HG03520 (cell line): ENCODE measurements at regions not wholly inside any gene's neighbourhood (a gene's known extent, or its start where the extent isn't known, plus 50 kb on each side); places are given as distances from the start of the nearest gene placed in this dataset.

Source experiments
- ATAC-seq: cut with Tn5 transposase; IDR thresholded peaks from one replicate; pipeline ENCODE4 v1.9.1; 2021; ENCODE audit warnings: mild to moderate bottlenecking, moderate library complexity; ENCODE audit not compliant: unreplicated experiment

DNA sequence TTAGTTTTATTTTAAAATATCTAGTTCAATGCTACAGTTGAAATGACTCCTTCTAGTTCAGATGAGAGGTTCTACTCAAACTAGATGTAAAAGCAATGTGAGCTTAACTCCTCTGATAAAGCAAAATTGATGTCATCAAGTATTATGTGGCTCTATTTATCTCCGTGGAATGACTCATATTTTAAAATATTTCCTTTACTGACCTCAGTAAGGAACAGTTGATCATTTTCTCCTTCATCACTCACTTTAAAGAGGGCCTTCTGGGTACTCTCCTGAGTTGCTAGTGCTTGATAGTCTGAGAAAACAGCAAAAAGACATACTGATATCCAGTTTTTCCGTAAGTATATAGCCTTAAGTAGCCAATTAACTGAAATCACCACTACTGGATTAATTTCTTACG, 1099.3 kb downstream of the ROBO2 start:
- ATAC-seq, result no peak

DNA sequence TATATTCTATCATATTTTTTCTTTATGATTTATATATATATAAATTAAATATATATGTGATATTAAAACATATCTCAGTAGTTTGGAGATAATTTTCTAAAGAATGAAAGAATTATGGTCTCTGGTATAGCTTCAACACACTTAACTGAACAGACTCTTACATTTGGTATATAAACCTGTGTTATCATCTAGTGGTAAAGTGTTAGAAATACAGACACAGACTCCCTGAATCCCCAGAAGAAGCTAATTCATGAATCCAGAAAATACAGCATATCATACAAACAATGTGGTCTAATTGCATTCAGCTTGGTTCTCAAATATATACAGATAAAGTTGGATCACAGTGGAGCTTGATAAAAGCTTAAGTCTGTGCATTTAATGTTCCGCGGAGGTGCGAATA, 1100.4 kb downstream of the ROBO2 start:
- no peak for ATAC-seq

DNA sequence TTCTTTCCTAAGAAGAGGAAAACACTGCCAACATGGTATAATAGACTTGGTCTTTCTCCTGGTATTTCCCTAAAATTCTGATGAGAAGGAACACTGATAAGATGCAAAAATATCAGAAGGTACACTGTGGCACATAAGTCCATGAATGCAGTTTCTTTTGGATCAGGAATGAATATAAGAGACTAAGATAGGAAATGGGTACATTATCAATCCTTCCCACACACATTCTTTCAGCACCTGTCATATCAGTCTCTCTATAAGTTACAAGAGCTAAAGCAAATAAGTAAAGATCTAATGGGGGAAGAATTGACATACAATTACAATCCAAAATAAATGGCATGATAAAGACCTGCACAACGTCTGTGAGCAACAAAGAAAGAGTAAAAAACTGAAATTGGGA, 1101.0 kb downstream of the ROBO2 start:
- no peak for ATAC-seq

DNA sequence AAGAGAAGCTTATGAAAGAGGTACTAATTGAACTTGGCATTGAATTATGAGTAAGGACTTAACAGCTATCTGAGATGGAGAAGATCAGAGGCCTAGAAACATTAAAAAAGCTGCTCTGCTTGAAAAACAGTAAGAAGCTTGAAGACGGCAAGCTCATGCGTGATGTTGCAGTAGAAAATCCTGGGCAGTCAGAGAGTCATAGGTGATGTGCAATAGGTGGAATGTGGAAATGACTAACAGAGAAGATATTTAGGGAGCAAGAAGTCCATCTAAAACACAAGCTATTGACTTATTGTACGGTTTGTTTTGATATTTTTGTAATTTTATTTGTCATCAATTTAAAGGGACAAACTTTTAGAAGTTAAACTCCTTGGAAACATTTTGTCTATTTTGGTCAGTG, 1101.4 kb downstream of the ROBO2 start:
- ATAC-seq, result no peak

DNA sequence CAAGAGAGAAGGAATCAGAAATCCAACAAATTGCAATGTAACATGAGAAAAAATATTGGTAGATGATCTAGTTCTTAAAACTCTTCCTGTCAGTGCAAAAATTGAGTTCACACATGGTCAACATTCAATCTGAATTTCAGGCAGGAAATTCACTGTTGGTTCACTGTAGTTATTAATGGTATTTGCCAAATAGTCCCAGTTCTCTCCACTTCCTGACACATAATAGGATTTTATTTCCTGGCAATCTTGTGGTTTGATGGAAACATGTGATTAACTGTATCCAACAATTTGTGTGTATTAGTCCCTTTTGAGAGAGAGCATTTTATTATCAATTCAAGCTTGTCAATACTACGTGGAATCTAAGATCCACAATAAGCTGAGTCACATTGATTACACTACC, 1103.1 kb downstream of the ROBO2 start:
- ATAC-seq, result no peak

DNA sequence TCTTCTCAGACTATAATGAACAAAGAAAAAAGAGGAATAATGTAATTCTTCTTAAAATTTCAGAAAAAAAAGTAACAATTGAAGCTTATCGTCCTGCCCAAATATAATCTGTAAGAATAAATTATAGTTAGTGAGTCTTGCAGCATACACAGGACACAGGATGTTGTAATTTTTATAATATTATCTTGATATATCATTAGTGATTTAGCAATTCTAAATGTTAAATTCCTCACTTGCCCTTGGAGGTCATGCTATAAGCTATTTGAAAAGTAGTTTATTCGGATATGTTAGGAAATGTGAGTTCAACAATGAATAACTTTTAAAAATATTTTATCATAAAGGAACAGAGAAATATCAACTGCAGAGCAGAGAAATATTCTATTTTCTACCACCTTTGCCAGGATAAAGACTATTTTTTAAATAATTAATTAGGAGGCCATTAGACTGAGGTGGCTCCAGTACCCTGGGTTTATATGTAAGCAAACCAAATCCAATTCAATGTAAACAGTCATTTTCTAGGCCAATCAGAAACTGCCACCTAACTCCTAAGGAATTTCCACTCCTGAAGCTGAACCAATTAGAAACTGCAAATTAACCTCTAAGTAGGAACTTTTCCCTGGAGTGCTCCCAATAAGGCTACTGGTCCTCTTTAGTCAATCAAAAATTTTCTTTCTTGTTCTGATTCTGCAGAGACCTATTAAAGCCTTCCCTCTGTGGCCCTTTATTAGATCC, 1109.3 kb downstream of the ROBO2 start:
- ATAC-seq, result no peak

DNA sequence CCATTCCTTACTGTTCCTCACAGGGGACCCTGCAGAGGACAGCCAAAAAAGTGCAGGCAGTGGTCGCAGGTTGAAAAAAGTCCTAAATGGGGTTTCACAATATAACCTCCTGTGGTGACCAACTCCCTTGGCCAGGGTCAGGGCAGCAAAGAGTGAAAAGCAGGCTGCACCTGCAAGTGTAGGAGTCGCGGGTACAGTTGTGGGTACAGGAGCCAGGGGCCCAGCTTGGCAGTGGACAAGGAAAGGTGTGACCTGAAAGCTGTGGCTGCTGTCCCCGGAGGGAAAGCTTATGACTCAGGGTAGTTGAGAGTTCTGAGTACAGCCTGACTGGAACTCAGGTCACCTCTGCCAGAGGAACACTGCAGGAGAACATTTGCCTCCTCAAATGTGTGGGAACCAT, 1114.1 kb downstream of the ROBO2 start:
- ATAC-seq, result no peak

DNA sequence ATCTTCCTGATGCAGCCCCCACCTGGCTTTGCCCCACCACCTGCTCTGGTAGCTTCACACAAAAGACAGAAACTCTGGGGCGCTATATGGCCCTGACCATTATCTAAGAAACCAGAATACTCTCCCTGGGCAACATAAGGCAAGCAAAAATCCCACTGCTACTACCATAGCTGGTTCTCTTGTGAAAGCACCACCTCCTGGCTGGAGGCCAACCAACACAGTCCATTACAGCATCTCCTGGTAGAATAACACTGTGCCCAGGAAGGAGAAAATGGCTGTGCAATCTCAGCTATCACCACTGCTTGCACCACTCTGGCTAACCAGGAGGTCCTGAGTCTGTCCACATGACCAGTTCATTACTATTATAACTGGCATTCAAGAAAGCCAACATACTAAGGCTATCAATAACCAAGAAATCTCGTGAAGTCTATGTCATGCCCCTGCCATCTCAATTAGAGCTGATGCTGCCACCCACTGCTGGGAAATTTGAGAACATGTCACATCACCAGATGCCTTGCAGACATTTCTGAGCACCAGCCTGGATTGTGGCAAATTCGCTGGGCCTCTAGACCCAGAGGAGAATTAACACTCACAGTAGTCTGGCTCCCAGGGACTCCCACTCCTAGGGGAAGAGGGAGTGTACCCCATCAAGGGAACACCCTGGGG, 1114.8 kb downstream of the ROBO2 start:
- no peak for ATAC-seq

DNA sequence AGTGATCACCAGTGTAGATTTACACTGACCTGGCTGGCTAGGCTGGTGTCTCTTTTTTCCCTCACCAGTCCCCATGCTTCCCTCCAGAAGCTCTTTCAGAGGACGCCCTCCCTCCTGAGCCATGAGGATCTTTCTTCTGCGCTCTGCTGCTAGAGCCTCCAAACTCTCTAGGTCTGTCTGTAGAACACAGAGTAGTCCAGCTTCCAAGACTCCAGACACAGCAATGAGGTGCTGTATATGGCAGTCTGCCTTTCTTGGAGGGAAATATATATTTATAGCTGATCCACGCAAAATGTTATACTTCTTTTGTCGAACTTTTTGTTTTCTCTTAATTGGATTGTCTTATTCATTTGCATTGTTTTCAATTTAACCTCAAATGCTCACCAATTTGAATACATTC, 1121.8 kb downstream of the ROBO2 start:
- ATAC-seq, result no peak

DNA sequence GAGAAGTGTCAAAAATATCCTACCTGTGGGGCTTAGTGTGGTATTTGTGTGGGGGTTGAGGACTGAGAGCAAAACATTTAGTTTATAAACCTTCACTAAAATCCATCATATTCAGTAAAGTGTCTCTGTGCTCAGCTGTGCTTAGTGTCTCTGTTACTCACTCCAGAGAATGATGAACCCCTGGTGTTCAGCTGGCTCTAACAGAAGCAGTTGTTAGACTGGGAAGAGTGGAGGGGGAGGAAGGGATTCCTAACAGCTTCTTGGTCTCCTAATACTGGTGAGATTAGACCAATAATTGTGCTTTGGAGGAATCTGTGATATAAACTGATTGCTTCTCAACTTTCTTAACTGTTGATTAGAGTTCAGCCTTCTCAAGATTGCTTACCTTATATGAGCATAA, 1123.5 kb downstream of the ROBO2 start:
- ATAC-seq, result no peak

DNA sequence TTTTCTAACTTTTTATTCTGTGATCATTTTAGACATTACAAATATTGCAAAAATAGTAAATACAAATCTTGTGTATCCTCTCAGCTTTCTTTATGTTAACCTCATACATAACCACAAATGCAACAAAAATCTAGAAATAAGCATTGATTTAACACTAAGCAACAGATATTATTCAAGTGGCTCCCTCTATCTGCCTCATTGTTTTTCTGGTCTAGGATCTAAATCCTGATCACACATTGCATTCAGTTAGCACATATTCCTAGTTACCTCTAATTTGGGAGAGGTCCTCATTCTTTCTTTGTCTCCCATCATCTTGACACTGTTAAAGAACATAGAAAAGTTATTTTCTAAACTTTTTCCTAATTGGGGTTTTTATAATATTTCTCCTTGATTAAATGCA, 1126.0 kb downstream of the ROBO2 start:
- ATAC-seq, result no peak

DNA sequence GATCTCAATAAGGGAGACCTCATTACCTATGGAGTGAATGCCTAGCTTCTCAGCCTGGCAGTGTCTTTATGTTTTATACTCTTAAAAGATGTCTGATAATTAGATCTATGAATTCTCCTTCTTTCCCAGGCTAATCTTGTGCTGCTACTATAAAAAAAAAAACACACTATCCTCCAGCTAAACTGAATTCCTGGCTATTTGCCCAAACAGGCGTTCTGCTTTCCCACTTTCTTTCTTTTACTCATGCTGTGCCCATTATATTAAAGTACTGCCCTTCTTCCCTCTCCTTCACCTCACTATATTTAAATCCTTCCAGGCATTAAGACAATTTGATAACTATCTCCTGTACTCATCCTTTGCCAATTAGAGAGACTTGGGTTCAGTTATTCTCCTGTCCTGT, 1134.9 kb downstream of the ROBO2 start:
- ATAC-seq, result no peak

DNA sequence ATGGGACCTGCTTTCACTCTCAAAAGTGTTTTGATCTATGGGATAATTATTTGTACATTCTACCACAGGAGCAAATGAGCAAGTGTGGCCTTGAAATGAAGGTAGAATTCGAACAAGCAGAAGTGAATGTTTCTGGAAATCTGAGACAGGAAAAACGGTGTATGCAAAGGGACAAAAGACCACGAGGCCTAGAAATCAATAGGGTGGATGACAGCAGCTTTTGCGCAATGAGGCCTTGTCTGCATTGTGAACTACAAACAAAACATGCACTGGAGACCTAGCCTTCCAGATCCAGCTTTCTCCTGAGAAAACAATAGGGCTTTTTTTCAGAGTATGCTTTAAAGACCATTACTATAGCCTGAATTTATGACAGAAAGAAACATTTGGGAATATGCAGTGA, 1137.0 kb downstream of the ROBO2 start:
- no peak for ATAC-seq

DNA sequence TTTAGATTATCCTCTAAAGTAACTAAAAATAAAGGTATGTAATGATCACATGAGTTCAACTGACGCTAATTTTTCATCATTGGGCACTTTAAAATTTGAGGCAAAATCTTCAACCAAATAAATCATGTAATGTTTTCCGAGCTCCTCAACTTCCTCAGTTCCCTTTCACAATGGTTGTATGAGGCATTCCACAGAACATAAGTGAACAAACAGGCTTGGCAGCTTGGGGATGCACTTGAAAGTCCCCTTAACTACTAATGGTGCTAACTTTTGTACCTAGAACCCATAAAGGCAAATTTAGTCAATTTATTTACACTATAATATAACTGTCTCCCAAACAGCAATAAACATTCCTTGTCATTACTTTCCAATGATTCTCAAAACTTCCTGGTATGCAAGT, 1137.9 kb downstream of the ROBO2 start:
- no peak for ATAC-seq

DNA sequence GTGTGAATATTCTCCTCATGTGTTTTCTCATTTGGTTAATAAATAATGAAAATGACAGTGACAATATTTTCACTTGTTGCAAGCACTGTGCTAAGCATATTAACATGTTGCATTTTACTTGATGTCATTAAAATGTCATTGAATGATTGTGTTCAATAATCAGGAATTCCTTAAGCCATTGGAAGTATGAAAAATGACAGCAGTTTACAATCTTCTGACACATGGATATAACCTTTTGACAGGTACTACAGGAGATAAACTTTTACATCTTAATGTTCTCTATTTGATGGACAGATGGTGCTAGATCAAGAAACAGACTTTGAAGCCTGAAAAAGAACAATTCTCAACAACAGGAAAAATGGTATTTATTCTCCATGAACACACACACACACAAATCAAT, 1138.3 kb downstream of the ROBO2 start:
- ATAC-seq, result no peak

DNA sequence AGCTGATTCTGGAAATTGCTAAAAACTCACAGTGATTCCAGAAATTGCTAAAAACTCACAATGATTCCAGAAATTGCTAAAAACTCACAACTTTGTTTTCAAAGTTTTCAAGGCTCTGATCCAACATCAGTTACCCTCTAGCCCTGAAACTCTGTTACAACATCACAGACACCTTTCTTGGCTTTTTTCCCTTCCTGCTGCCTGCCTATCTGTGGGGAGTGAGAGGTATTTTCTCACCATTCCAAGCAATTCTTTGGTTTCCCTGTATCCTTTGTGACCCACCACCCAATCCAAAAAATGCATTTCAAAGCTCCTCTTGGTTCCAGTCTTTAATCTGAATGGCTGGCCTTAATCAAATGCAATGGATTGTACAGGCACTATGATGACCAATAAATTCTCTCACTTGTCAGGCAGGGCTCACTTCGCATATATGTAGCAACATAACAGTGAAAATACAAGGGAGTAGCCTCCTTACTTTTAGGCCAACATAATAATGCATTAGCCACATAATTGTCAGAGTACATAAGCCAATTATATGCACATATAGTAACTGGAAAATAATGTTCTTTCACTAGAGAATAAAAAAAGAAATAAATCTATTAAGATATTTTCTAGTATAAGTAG, 1139.0 kb downstream of the ROBO2 start:
- ATAC-seq, result no peak

DNA sequence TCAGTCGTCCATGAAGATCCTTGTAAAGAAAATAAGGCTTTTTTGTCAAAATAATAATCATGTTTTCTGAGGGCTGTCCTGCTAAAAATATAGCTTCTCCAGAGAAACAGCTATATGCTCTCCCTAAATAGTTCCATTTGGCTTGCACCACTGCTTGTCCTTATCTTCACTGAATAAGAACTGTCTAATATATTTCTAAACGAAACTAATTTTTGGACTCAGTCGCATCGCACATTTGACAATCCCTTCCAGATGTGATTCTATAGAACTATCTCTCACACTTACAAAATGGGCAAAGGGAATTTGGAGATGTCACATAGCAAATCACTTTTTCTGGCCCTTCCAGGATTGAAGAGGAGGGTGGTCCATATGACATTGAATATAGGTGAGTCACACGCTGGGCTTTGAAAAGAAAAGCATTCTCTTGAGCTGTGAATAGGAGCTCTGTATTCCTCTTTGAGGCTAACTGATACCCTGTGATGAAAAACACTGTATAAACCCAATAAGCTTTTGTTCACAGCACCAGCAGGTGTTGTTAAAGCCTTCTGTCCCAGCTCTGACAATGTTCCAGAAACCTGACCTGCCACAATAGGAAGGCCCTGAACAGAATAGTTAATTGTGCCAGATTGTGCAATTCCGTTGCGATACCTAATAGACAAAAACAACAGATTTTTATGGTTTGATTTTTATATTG, 1144.2 kb downstream of the ROBO2 start:
- ATAC-seq, result no peak

DNA sequence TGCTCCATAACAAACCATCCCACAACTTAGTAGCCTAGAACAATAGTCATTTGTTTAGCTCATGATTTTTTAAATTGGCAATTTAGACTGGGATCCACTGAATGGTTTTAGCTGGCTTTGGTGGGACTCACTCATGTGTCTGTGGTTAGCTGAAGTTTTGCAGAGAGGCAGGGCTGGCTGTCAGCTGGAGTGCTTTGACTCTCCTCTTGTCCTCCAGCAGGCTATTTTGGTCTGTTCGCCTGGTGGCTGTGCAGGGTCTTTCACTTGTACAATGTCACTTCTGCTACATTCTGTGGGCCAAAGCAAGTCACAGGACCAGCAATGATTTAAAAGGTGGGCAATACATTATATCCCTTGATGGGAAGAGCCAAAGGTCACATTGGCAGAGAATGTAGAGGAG, 1146.5 kb downstream of the ROBO2 start:
- ATAC-seq, result no peak

DNA sequence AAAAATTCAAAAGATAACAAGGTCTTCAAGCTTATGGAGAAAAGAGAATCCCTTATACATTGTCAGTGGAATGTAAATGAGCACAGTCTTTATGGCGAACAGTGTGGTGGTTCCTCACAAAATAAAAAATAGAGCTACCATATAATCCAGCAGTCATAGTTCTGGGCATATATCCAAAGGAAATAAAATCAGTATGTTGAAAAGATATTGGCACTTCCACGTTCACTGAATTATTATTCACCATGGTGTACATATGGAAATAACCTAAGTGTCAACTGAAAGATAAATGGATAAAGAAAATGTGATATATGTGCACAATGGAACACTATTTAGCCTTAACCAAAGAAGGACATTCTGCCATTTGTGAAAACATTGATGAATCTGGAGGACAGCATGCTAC, 1161.2 kb downstream of the ROBO2 start:
- no peak for ATAC-seq

DNA sequence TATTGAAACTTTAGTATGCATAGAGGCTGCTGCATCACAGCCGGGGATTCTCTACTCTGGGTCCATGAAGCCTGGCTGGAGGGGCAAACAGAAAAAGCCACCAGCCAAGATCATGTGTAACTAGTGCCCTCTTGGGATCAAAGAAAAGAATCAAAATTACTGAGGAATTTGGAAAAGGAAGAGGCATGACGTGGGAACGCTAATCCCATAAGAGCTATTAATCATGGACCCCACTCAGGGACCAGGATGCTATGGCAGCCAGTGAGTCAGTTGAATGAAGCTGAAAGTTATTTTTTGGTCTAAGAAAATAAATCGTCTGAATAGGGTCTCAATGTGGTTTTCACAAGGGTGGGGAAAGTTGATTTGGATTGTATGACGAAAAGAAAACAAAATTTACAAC, 1165.1 kb downstream of the ROBO2 start:
- no peak for ATAC-seq

DNA sequence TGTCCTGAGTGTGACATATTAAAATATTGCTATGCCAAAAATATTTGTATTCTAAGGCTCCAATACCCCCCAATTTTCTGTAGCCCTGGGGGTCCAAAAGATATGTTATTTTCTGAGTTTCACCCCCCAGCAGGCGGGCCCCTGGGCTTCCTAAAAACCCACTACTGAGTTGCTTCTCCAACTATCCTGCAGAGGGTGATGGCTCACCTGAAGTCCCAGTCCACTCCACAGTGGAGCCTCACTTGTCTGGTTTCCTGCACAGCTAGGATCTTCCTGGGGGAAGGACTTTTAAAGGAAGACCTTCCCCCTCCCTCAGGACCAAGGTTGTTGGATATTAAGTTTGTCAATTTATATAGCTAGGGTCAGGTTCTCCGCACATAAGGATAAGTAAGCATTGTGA, 1181.4 kb downstream of the ROBO2 start:
- no peak for ATAC-seq

DNA sequence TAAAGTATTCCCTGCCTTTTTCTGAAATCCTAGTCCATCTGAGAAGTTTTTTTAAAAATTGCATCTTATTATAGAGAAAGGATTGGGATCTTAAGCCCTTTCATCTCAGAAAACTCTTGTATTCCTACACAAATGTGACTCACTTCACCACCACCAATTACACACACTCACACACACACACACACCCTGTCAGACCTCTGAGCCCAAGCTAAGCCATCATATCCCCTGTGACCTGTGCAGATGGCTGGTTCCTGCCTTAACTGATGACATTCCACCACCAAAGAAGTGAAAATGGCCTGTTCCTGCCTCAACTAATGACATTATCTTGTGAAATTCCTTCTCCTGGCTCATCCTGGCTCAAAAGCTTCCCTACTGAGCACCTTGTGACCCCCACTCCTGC, 1181.9 kb downstream of the ROBO2 start:
- ATAC-seq, result no peak
